Keratinocyte (primary cell): ENCODE measurements at regions not wholly inside any gene's neighbourhood (a gene's known extent, or its start where the extent isn't known, plus 50 kb on each side); places are given as distances from the start of the nearest gene placed in this dataset.

Experiments
- DNase-seq: peaks from one replicate; pipeline ENCODE4 v3.0.0-alpha.2; 2011; ENCODE audit warnings: low read depth, missing footprints, low spot score
- FAIRE-seq: peaks from 2 replicates; lab custom pipeline; 2011; peaks lifted over from hg19 to GRCh38; lab: Jason Lieb, UNC
- H2AFZ ChIP-seq: 2 replicates; pipeline ENCODE4 v1.6.0; 2012; ENCODE audit warnings: low read length, control low read depth, inconsistent platforms; ENCODE audit not compliant: control insufficient read depth
- H3K27ac ChIP-seq: 2 replicates; pipeline ENCODE4 v1.5.1; 2011; ENCODE audit warnings: low read length; ENCODE audit not compliant: control insufficient read depth, insufficient read depth
- H3K27me3 ChIP-seq: 3 replicates; pipeline ENCODE4 v1.6.0; 2011; ENCODE audit warnings: low read length; ENCODE audit not compliant: control insufficient read depth, insufficient read depth; ENCODE audit errors: extremely low read depth
- H3K36me3 ChIP-seq, 2 experiments: 2 replicates in 1 of 2; 3 replicates in 1 of 2; pipeline ENCODE4 v1.5.1; 2011; ENCODE audit warnings: low read length in 2 of 2, mild to moderate bottlenecking in 1 of 2; ENCODE audit not compliant: control insufficient read depth in 2 of 2, insufficient read depth in 2 of 2; ENCODE audit errors: extremely low read depth in 1 of 2
- H3K4me1 ChIP-seq: 3 replicates; pipeline ENCODE4 v1.5.1; 2011; ENCODE audit warnings: low read length; ENCODE audit not compliant: control insufficient read depth, insufficient read depth; ENCODE audit errors: extremely low read depth
- H3K4me2 ChIP-seq: 3 replicates; pipeline ENCODE4 v1.6.0; 2011; ENCODE audit warnings: low read depth, low read length; ENCODE audit not compliant: control insufficient read depth, insufficient read depth; ENCODE audit errors: extremely low read depth
- H3K4me3 ChIP-seq, 3 experiments: fragments of 200-600 bp in 1 of 3; sonication (generic) in 1 of 3; 2 replicates in 2 of 3; 3 replicates in 1 of 3; pipeline ENCODE4 v1.5.1; 2011 to 2016; ENCODE audit warnings: low read length in 3 of 3, mild to moderate bottlenecking in 3 of 3, control low read depth in 2 of 3, inconsistent platforms in 1 of 3, low read depth in 1 of 3, mixed read lengths in 1 of 3, mixed run types in 1 of 3, moderate library complexity in 1 of 3; ENCODE audit not compliant: control insufficient read depth in 2 of 3, insufficient read depth in 2 of 3; ENCODE audit errors: extremely low read depth in 1 of 3
- H3K79me2 ChIP-seq: 2 replicates; pipeline ENCODE4 v1.6.0; 2012; ENCODE audit warnings: low read length; ENCODE audit not compliant: control insufficient read depth, insufficient read depth
- H3K9ac ChIP-seq: 3 replicates; pipeline ENCODE4 v1.6.0; 2011; ENCODE audit warnings: low read length; ENCODE audit not compliant: control insufficient read depth, insufficient read depth; ENCODE audit errors: extremely low read depth
- H3K9me1 ChIP-seq: 3 replicates; pipeline ENCODE4 v1.6.0; 2011; ENCODE audit warnings: low read length; ENCODE audit not compliant: control insufficient read depth, insufficient read depth; ENCODE audit errors: extremely low read depth
- H3K9me3 ChIP-seq: 2 replicates; pipeline ENCODE4 v1.5.1; 2012; ENCODE audit warnings: low read depth, low read length; ENCODE audit not compliant: control insufficient read depth
- H4K20me1 ChIP-seq: 3 replicates; pipeline ENCODE4 v1.6.0; 2011; ENCODE audit warnings: low read length; ENCODE audit not compliant: control insufficient read depth, insufficient read depth; ENCODE audit errors: extremely low read depth
- CTCF ChIP-seq, 3 experiments: IDR thresholded peaks in 1 of 3; conservative IDR thresholded peaks in 1 of 3; optimal IDR thresholded peaks in 1 of 3; 2 replicates in 2 of 3; 3 replicates in 1 of 3; pipeline versions ENCODE3 to v1.5.1; 2011; ENCODE audit warnings: low read length in 3 of 3, mild to moderate bottlenecking in 3 of 3, moderate library complexity in 2 of 3, control low read depth in 1 of 3, inconsistent platforms in 1 of 3; ENCODE audit not compliant: insufficient read depth in 2 of 3; ENCODE audit errors: extremely low read depth in 1 of 3
- EZH2 ChIP-seq: IDR thresholded peaks from one replicate; pipeline ENCODE4 v1.6.1; 2012; ENCODE audit warnings: inconsistent platforms, mild to moderate bottlenecking, low read length, moderate library complexity
- dilution Hi-C: fragments of 300-500 bp; cut with MboI; formaldehyde crosslinking; loops from one replicate; pipeline ENCODE4 v1.7.0; 2020; ENCODE audit warnings: low sequenced_read_pairs; ENCODE audit not compliant: extremely low pct_ligation_motif_present

GRCh38 chr1:101532377-101532776 is 295.6 kb downstream of the S1PR1 start:
- Histone ChIP-seq H4K20me1 (no peaks in the 10 kb centered on the region), H3K79me2 (no peaks in the 10 kb centered on the region), H3K27me3 (no peaks in the 10 kb centered on the region), H3K9me1 (no peaks in the 10 kb centered on the region), H3K4me3 (no peak overlapping the region), H3K9me3 (no peaks in the 10 kb centered on the region), H3K9ac (no peak overlapping the region), H3K4me1 (no peaks in the 10 kb centered on the region), H3K27ac (no peak overlapping the region), H3K36me3 (no peaks in the 10 kb centered on the region), H2AFZ (no peak overlapping the region), H3K4me2 (no peak overlapping the region)
- FAIRE-seq (no peak), DNase-seq (no peak)
- dilution Hi-C loops, result no loop called here
- TF ChIP-seq EZH2, result no peak

GRCh38 chr1:101540161-101540560 is 303.3 kb downstream of the S1PR1 start:
- Histone ChIP-seq H3K27ac (no peak overlapping the region), H3K36me3 (no peaks in the 10 kb centered on the region), H3K9ac (no peak overlapping the region), H3K4me3 (no peak overlapping the region), H2AFZ (no peak overlapping the region), H3K4me1 (no peaks in the 10 kb centered on the region), H3K4me2 (no peak overlapping the region), H3K79me2 (no peaks in the 10 kb centered on the region), H3K9me1 (no peaks in the 10 kb centered on the region), H3K9me3 (no peaks in the 10 kb centered on the region), H4K20me1 (no peaks in the 10 kb centered on the region), H3K27me3 (no peaks in the 10 kb centered on the region)
- no peak for TF ChIP-seq CTCF (optimal IDR thresholded peaks at IDR 0.05 in 1 of 3, IDR thresholded peaks at IDR 0.05 in 1 of 3, conservative IDR thresholded peaks at IDR 0.05 in 1 of 3; ENCODE audit: extremely low read depth in 1 of 3, insufficient read depth in 2 of 3, low read length in 3 of 3)
- no peak for TF ChIP-seq EZH2
- FAIRE-seq (no peak), DNase-seq (no peak)
- dilution Hi-C loops, result no loop called here

- no peaks in the 10 kb centered on the region for H4K20me1 ChIP-seq
- no peaks in the 10 kb centered on the region for H3K36me3 ChIP-seq
- no peak overlapping the region for H3K4me2 ChIP-seq
- H3K27ac ChIP-seq, result no peak overlapping the region
- DNase-seq, result no peak
- H3K4me3 ChIP-seq, result no peak overlapping the region
- H3K9me3 ChIP-seq, result no peaks in the 10 kb centered on the region
- no peak overlapping the region for H2AFZ ChIP-seq
- no peak for FAIRE-seq
- H3K27me3 ChIP-seq, result no peaks in the 10 kb centered on the region
- dilution Hi-C loops, result no loop called here
- H3K9me1 ChIP-seq, result no peaks in the 10 kb centered on the region
- TF ChIP-seq EZH2 (no peak), CTCF (optimal IDR thresholded peaks at IDR 0.05 in 1 of 3, IDR thresholded peaks at IDR 0.05 in 1 of 3, conservative IDR thresholded peaks at IDR 0.05 in 1 of 3; ENCODE audit: extremely low read depth in 1 of 3, insufficient read depth in 2 of 3, low read length in 3 of 3) (no peak)
- no peaks in the 10 kb centered on the region for H3K79me2 ChIP-seq
- no peak overlapping the region for H3K9ac ChIP-seq
- H3K4me1 ChIP-seq, result no peaks in the 10 kb centered on the region
Observed at GRCh38 chr1:101546885-101547284, 310.1 kb downstream of the S1PR1 start.
